OCI-M2 (cell line): ENCODE measurements at regions not wholly inside any gene's neighbourhood (a gene's known extent, or its start where the extent isn't known, plus 50 kb on each side); places are given as distances from the start of the nearest gene placed in this dataset.

ENCODE experiments used
- DNase-seq: peaks from one replicate; lab custom pipeline; 2025; ENCODE audit not compliant: unreplicated experiment; lab: John Stamatoyannopoulos, UW

DNA sequence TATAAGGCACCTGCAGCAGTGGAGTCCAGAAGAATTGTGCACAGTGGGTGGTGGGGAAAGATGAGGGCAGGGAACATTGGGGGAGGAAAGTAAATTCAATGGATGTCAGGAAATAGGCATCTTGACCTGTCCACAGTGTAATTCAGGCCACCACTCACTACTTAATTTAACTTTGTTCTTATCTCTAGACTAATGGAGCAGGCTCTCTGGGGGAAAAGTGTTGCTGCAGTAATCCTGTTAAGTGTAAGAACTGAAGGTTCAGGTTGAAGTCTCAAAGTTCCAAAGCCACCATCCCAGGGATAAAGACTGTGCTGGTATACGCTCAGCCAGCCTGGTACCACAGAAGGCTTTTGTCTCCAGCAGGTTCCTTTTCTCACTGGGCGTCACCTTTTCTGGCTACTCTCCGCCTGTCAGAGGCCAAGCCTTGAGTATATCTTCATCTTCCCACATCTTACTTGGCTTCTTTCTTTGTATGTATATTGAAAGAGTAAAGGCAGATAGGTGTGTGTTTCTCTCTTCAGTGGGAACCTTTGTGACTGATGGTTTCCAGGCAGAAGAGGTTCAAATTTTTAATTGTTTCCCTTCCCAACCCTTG is 150.9 kb upstream of the DMRT1 start:
- DNase-seq, result no peak

DNA sequence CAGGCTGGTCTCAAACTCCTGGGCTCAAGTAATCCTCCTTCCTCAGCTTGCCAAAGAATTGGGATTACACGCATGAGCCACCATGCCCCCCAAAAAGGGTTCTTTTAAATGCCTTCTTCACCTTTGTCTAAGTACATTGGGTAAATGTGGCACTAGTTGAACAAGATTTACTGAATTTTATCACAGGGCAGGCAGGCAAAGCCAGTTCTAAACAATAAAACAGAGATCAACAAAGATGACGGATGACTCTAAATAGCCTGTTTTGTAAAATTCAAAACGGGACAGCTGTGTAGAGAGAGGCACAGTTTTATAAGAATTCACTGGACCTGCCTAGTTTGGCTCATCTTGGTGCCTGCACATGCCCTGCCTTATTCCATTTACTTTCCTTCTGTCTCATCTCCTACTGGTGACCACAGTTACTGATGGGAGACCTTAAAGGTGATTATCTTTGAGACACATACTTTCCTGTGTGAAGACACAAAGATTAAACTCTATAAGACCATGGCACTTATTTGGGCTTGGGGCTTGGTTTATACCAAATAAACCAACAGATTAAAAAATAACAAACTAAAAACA is 149.6 kb upstream of the DMRT1 start:
- no peak for DNase-seq

DNA sequence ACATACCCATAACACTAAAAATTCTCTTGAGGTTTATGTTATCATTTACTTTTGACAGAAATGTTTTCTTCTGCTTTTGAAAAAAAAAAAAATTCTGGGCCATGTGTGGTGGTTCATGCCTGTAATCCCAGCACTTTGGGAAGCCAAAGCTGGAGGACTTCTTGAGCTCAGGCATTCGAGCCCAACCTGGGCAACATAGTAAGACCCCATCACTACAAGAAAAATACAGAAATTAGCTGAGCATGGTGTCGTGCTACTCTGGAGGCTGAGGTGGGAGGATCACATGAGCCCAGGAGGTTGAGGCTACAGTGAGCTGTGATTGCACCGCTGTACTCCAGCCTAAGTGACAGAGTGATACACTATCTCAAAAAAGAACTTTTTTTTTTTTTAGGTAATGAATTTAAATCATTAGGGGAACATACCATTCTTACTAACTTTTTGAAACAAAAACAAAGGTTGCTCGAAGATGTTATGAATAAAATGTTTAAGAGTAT is 148.8 kb upstream of the DMRT1 start:
- no peak for DNase-seq

DNA sequence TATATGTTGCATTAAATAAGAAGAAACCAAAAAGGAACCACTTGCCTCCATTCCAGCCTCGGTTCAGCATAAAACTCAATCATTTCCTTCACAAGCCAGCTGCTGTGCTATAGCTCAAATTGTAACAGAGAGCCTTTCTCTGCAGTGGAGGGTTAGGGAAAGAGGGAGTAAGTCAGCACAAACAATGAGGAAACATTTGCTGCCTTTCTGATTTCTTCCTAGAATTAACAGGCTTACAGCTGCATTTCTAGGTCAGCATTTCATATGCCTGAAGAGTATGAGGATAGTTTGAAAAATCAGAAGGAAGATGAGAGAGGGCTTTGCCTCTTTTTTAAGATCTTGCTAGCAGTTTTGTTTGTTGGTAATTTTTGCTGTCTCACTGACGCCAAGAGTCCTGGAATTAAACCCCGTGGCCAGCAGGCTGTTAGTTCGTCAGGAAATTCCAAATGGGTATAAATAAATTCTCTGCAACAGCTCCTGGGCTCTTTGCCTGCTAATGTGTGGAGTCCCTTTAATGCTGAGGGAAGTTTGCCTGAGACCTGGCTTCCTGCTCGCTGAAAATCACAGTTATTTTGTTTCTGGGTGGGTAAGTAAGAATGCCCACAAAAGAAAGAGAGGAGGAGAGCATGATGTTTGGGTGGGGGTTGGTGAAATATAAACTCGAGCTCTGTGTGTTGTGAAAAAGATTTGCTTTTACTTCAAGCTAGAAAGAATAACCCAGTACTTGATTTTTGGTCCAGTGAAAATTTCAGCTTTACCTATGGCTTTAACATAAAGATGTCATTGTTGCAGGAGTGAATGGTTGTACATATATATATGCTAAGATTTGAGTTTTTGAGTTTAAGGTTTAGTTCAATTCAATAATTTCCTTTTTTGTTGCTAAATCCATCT is 148.1 kb upstream of the DMRT1 start:
- DNase-seq, result no peak

DNA sequence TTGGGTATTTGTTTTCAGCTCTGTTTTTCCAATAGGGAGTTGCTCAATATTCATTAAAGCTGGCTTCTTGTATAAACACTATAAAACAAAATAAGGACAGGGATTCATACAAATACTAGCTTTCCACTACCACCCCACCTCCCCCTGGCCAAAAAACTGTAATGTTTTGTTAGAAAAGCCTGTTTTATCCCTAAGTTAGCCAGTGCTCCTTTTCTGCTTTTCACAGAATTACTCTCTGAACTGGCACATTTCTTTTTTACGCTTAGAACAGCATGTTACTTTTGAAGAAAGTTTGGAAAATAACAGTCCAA is 147.4 kb upstream of the DMRT1 start:
- no peak for DNase-seq

DNA sequence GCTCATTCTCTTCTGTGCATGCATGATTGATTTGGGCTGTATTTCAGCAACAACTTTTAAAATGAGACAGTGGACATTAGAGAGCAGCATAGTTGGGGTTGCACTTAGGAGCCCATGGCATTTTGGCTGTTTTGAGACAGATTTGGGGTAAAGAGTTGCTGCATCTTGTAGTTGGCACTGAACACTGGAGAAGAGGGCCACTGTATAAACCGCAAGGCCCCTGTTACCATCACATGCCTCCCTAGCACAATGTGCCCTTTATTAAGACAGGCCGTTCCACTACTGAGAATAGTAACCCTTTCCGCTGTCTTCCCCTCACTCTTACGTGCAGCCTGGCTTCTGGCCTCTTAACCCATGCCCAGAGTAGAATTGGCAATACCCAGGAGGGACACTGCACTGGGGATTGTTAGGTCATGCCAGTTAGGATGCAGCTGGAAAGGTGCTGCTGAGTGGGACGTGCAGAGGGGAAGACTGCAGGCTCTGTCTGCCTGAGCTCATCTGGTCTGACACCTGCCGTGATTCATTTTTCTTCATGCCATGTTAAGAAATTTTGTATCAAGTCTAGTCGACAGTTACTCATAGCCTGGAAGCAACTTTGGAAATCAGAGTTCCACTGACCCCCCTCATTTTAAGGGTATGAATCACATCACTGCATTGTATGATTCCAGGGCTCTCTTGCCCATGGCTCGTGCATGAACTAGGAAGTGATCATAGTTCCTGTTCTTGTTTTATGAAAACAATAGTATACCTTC is 146.9 kb upstream of the DMRT1 start:
- DNase-seq, result no peak

DNA sequence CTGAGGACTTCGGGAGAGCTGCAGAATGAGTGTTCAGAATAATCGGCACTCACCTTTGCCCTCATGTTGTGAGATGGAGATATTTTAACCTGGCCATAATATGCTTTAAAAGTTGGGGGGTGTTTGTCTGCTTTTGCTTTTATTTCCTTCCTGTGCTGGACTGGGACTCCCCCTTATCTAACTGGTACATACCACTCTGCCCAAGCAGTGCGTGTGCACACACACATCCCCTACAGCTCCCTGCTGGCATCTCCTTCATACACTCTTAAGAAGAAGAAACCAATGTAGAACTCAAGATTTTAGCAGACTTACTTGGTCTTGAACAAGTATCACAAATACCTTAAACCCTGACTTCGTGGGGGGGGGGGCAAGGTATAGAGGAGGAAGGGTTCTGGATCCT is 146.2 kb upstream of the DMRT1 start:
- DNase-seq, result no peak

DNA sequence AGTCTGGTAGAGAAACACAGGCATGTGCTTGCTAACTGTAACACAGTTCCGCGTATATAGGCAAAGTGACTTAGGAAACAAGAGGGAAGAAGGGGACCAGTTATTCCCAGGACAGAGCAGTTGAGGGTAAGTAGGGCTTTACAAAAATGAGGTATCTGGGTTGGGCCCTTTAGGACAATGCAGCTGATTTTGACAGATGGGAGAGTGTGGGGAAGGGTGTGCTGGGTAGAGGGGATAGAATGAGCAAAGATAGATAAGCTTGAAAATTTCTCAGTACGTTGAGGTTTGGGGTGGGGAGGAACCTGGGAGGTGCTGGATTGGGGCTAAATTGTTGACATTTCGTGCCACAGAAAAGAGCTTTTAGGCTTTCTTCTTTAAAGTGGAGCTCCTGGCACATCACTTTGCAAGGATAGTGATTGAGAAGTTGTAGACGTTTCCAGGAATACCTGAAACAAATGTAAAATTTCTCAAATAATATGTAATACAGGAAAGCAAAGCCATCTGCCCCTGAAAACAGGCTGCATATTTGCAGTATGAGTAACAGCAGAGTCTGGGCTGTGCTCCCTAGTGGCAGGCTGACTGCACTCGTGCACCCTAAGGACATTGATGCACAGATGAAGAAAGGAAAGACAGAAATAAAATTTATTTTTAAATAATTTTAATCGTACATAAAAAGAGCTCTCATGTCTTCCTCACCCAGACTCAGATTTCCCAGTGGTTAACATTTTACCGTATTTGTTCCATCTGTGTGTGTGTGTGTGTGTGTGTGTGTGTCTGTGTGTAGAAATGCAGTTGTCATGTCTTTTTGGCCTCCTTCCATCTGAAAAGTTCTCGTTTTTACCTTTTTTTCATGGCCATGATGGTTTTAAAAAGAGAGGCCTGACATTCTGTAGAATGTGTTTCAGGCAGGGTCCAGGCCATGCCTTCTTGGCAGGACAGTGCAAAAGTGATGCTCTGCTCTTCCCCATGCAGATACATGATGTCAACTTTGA is 144.9 kb upstream of the DMRT1 start:
- no peak for DNase-seq

DNA sequence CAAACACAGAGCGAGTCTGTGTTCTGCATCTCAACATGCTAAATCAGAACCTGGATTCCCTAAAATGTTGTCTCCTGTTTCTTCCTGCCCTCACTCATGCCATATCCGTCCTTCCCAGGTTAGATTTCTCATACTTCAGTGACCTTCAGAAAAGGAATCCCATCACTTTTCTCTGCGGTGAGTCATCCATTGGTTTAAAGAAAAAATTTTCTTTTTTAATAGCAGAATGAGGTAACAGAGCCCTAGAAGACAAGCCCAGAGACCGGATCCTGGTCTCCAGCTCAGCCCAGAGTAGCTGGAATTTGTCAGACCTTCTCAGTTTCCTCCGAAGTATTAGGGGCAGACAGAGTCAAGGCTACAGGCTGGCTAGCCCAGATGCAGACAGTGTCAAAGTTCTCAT is 143.2 kb upstream of the DMRT1 start:
- no peak for DNase-seq

DNA sequence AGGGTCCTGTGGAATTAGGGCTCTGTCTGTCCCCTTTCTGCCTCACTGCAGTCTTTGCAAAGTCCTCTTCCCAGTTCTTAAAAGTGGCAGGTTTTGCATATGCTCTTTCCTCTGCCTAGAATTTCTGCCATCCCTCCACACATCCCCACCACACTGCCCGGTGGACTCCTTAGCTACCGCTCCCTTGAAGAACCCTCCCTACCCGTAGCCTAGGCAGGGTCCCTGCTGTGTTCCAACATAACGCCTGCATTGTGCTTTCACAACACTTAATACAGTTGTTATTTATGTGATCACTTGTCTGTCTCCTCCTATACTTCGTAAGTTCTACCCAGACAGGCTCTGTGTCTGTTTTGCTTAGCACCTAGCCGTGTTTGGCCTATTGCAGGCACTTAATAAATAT is 142.5 kb upstream of the DMRT1 start:
- DNase-seq, result no peak

DNA sequence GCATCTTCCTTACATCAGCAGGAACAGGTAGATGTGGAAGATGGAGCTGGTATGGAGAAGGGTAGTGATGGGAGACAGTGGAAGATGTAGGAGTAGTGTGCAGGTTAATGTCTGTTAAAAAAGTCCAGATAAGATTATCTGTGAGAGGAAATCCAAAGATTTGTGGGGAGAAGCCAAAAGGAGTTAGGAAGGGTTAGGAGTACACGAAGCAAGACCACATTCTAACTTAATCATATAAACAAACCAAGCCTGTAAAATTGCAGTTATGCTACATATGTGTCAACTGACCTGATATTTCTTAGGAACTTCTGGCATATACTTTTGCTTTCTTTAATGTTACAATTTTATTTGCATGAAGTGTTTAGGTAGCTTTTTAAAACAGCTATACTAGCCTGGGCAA is 142.1 kb upstream of the DMRT1 start:
- no peak for DNase-seq

DNA sequence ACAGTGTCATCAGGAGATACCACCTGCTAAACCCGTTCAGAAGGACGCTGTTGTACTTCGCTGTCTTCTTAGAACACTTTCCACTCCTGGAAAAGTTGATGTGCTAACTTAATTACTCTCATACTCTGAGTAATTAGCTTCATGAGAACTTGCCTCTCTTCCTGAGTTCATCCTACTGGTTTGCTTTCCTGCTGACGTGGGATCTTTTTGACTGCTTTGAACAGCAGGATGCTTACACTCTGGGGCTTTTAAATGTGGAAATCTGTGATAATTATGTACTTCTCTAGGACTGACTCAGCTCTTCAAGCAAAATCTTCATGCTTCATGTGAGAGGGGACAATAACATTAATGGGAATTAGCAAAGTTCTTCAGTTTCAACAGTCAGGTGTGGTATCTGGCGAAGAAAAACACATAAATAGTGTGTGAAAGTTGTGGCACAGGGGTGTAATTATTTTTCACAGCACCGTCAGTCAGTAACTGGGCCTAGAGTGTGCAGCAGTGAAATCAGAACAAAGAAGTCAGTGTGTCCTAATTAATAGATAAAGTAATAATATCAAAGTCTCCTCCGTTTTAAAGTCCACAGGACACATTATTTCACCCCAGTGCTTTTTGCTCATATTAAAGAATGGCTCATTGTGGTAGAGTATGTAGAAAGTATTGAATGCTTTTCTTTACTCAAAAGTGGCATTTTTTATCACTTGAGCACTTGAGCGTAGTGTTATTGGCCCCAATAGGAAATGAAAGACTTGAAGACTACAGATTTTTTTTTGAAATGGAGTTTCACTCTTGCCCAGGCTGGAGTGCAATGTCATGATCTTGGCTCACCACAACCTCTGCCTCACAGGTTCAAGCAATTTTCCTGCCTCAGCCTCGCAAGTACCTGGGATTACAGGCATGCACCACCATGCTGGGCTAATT is 140.9 kb upstream of the DMRT1 start:
- no peak for DNase-seq

DNA sequence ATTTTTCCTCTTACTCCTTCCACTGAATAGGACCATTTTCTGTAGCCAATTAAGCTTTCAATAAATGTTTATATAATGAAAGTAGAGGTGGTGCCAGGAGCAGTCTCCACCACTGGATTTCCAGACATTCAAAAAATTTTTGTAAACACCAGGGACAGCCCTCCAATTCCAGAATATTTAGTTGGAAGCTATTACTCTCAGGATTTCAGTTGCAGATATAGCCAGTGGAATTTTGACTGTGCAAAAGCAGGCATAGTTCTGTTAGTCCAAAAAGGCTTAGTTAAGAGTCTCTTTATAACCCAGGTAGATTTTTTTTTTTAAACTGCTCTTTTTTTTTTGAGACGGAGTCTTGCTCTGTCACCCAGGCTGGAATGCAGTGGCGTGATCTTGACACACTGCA is 138.1 kb upstream of the DMRT1 start:
- no peak for DNase-seq

DNA sequence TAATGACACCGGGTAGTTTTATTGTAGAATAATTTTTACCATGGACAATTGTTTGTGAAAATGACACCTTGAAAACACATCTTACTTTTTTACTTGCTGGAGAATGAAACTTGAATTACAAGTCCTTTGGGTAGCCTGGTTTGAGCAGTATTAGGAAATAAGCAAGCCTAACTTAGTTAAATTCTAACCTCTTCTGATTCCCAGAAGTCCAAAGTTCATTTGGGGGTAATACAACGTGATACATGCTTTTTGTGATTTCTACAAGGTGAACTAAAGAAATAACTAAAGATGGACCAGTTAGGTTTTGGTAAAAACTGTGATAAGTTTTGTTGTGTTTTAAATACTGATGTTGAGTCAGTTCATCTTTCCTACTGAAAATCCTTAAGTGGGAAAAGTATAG is 135.4 kb upstream of the DMRT1 start:
- DNase-seq, result no peak

DNA sequence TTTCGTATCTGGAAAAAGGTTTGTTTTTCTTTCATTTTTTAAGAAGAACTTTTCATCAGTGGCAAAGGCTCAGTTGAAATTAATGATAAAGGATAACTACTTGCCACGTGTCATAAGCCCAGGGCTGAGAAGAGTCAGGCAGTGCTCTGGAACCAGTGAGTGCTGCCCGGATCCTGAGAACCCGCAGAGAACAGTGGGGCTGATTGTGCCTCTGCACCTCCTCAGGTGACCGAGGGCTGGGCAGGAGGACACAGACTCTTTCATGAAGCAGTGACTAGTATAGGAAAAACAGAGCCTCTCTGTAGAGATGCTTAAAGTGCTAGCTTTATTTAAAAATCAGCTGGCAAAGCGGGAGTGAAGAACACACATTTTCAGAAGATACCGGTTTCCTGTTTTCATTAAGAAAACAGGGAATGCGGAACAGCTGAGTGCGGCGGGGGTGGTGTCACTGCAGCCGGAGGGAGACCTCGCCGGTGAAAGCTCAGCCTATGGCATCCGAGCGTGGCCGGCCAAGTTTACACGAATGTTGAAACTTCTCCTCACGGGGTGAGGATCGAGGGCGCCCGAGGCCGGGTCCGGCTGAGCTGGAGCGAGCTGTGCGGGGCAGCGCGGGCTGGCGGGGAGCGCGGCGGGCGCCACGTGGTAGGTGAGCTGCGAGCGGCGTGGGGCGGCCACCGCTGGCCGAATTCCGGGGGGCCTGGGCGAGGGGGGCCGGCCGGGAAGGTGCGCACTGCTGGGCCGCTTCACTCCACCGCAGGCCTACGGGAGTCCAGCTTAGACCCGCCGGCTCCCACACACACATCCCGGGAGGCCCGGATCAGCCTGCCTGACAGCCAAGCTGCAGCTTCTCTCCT is 134.7 kb upstream of the DMRT1 start:
- DNase-seq, result no peak

DNA sequence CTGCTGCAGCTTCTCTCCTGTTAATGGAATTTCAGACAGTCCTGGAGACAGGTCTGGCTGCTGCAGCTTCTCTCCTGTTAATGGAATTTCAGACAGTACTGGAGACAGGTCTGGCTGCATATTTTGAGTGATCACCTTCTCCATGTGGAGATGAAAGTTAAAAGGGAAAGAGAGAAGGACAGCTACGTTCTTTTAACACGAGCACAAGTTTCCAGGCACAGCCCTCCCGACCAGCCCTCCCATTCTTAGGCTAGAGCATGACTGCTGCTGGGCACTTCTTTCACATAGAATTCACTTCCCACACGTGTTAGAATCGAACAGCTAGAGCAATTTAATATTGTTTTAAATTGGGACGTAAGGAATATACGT is 133.3 kb upstream of the DMRT1 start:
- no peak for DNase-seq

DNA sequence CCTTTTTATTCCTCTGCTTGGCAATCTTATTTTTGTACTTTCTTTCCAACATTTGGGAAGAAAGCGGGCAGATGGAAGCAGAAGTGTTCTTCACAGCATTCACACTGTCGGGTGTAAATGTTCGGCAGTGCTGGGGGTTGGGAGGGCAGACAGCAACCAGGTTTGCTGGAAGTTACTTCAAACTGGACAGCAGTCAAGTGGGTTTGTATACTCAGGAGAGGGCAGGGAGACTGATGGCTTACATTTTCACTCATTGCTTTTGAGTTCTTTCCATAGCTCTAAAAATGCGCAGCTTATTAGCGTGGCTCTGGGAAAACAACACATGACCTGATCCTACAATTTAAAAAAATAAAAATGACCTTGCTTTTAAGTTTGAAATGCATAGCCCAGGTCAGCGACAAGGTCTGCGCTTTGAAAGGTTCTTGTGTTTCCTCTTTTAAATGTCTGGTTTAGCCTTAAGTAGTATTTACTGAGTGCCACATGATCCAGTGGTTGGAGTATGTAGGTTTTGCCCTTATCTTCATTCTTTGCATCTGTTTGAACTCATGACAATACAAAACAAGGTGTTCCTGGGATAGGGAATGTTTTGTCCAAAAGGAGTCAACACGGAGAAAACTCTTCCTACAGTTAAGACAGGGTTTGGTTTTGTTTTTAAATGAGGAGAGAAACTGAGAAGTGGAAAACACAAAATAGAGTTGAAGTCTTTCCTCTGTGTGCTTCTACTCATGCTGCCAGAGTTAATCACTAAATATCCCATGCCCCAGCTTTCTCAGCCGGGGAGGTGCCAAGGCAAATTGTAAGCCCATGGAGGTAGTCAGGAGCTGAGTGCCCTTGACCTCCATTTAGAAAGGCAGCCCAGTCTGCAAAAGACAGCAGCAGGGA is 132.7 kb upstream of the DMRT1 start:
- DNase-seq, result no peak
